ENCODE measurements at regions not wholly inside any gene's neighbourhood (a gene's known extent, or its start where the extent isn't known, plus 50 kb on each side); places are given as distances from the start of the nearest gene placed in this dataset.

- intact Hi-C loops (cut with micrococcal nuclease): no loop called here
- no peaks in the 10 kb centered on the region for H3K4me1 Mint-ChIP-seq (ENCODE audit: low read depth)
- CTCF ChIA-PET: no interaction called here
- no peak overlapping the region for H3K4me3 Mint-ChIP-seq
- no peaks in the 10 kb centered on the region for H3K27me3 Mint-ChIP-seq (ENCODE audit: low read depth)
- no peak overlapping the region for H3K27ac Mint-ChIP-seq
- H3K9me3 Mint-ChIP-seq: no peaks in the 10 kb centered on the region
- DNase-seq: no peak
- H3K36me3 Mint-ChIP-seq (ENCODE audit: low read depth): no peaks in the 10 kb centered on the region
Measured at GRCh38 chr10:132115732-132116131, 50.0 kb downstream of the JAKMIP3 start.

DNA sequence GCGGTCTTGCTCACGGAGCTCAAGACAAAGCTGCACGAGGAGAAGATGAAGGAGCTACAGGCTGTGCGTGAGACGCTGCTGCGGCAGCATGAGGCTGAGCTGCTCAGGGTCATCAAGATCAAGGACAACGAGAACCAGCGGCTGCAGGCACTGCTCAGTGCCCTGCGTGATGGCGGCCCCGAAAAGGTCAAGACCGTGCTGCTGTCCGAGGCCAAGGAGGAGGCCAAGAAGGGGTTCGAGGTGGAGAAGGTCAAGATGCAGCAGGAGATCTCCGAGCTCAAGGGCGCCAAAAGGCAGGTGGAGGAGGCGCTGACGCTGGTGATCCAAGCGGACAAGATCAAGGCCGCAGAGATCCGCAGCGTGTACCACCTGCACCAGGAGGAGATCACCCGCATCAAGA, 51.4 kb downstream of the JAKMIP3 start:
- Mint-ChIP-seq H3K27me3 (ENCODE audit: low read depth) (no peaks in the 10 kb centered on the region), H3K9me3 (no peaks in the 10 kb centered on the region), H3K4me3 (no peak overlapping the region), H3K27ac (no peak overlapping the region), H3K4me1 (ENCODE audit: low read depth) (no peaks in the 10 kb centered on the region), H3K36me3 (ENCODE audit: low read depth) (no peaks in the 10 kb centered on the region)
- CTCF ChIA-PET: no interaction called here
- no peak for DNase-seq
- intact Hi-C loops (cut with micrococcal nuclease): no loop called here

- Mint-ChIP-seq H3K36me3 (ENCODE audit: low read depth) (no peaks in the 10 kb centered on the region), H3K9me3 (no peaks in the 10 kb centered on the region), H3K27me3 (ENCODE audit: low read depth) (no peaks in the 10 kb centered on the region), H3K4me3 (no peak overlapping the region), H3K4me1 (ENCODE audit: low read depth) (no peaks in the 10 kb centered on the region), H3K27ac (no peak overlapping the region)
- intact Hi-C loops (cut with micrococcal nuclease): no loop called here
- CTCF ChIA-PET: no interaction called here
- DNase-seq: no peak
Measured at GRCh38 chr10:132117636-132118190, 52.0 kb downstream of the JAKMIP3 start.

GRCh38 chr10:132118366-132118765, 52.6 kb downstream of the JAKMIP3 start:
- no peaks in the 10 kb centered on the region for H3K36me3 Mint-ChIP-seq (ENCODE audit: low read depth)
- H3K27me3 Mint-ChIP-seq (ENCODE audit: low read depth): no peaks in the 10 kb centered on the region
- no peak overlapping the region for H3K27ac Mint-ChIP-seq
- intact Hi-C loops (cut with micrococcal nuclease): no loop called here
- no peak for DNase-seq
- H3K4me3 Mint-ChIP-seq: no peak overlapping the region
- H3K9me3 Mint-ChIP-seq: no peaks in the 10 kb centered on the region
- H3K4me1 Mint-ChIP-seq (ENCODE audit: low read depth): no peaks in the 10 kb centered on the region
- CTCF ChIA-PET: no interaction called here

DNA sequence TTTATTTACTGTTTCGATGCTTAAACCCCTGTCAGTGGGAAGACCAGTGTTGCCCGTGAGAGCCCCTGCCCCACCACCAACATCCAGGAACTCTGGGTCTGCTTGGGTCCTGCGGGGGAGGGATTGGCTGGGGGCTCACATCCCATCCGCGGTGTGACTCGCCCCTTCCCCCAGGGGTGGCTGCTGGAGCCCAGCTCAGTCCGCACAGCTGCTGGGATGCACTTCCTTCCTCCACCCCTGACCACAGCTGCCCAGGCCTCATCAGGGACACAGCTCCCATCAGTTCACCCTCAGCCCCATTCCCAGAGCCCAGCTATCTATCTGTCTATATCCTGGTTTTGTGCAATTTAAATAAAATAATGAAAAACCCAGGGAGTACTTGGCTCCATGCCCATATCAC, 54.5 kb downstream of the JAKMIP3 start:
- CTCF ChIA-PET: interaction anchor here (1.3 kb wide), 1 partner anchor 23 kb away, joined by 3 read pairs; no protein-coding TSS in a partner anchor
- Mint-ChIP-seq H3K4me1 (ENCODE audit: low read depth) (no peaks in the 10 kb centered on the region), H3K4me3 (no peak overlapping the region), H3K27ac (no peak overlapping the region), H3K27me3 (ENCODE audit: low read depth) (no peaks in the 10 kb centered on the region), H3K9me3 (no peaks in the 10 kb centered on the region), H3K36me3 (ENCODE audit: low read depth) (no peaks in the 10 kb centered on the region)
- intact Hi-C loops (cut with micrococcal nuclease): no loop called here
- no peak for DNase-seq

DNA sequence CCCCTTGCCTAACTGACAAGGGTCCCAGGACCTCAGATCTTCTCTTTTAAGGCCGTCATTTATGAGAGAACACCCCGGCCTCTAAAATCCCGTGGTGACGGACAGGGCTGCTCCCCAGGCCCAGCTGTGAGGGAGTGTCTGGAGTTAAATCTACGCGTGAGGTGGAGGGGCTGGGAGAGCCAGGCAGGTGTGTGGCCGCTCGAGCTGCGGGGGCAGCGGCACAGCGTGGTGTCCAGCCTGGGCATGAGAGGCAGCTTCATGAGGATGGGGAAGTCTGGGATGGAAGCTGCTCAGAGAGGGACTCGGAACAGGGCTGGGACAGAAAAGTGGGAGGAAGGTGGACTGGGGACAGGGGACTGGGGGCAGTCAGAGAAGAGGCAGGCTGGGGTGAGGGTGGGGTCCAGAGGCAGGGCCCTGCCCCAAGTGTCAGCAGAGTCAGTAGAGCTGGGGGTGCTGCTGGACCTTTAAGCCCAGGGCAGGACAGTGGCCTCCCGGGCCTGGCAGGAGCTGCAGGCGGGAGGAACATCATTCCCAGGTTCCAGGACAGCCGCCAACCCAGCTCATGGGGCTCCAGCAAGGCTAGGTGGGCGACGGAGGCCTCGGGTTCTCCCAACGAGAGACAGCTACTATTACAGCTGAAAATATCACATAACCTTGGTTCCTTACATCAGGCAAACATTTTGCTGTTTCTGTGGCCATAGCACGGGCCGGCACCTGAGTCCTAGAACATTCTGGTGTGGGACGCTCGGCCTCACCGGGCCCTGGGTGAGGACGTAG, 55.2 kb downstream of the JAKMIP3 start:
- intact Hi-C loops (cut with micrococcal nuclease): no loop called here
- Mint-ChIP-seq H3K27ac (no peak overlapping the region), H3K9me3 (no peaks in the 10 kb centered on the region), H3K4me1 (ENCODE audit: low read depth) (no peaks in the 10 kb centered on the region), H3K4me3 (no peak overlapping the region), H3K27me3 (ENCODE audit: low read depth) (no peaks in the 10 kb centered on the region), H3K36me3 (ENCODE audit: low read depth) (no peaks in the 10 kb centered on the region)
- no peak for DNase-seq
- CTCF ChIA-PET: interaction anchor here (1.1 to 1.3 kb wide), 2 partner anchors 22 kb away, joined by 3 read pairs; no protein-coding TSS in a partner anchor

- CTCF ChIA-PET: interaction anchor here (1.1 kb wide), 1 partner anchor 21 kb away, joined by 3 read pairs; no protein-coding TSS in a partner anchor
- no peaks in the 10 kb centered on the region for H3K36me3 Mint-ChIP-seq (ENCODE audit: low read depth)
- no peak overlapping the region for H3K27ac Mint-ChIP-seq
- H3K9me3 Mint-ChIP-seq: no peaks in the 10 kb centered on the region
- H3K4me3 Mint-ChIP-seq: no peak overlapping the region
- H3K4me1 Mint-ChIP-seq (ENCODE audit: low read depth): no peaks in the 10 kb centered on the region
- intact Hi-C loops (cut with micrococcal nuclease): no loop called here
- H3K27me3 Mint-ChIP-seq (ENCODE audit: low read depth): no peaks in the 10 kb centered on the region
- no peak for DNase-seq
Measured at GRCh38 chr10:132121511-132121830, 55.7 kb downstream of the JAKMIP3 start.

GRCh38 chr10:132122097-132122861, 56.5 kb downstream of the JAKMIP3 start:
- CTCF ChIA-PET: no interaction called here
- Mint-ChIP-seq H3K27me3 (ENCODE audit: low read depth) (no peaks in the 10 kb centered on the region), H3K36me3 (ENCODE audit: low read depth) (no peaks in the 10 kb centered on the region), H3K4me1 (ENCODE audit: low read depth) (no peaks in the 10 kb centered on the region), H3K27ac (no peak overlapping the region), H3K9me3 (no peaks in the 10 kb centered on the region), H3K4me3 (no peak overlapping the region)
- intact Hi-C loops (cut with micrococcal nuclease): no loop called here
- DNase-seq: no peak

- intact Hi-C loops (cut with micrococcal nuclease): no loop called here
- no peak overlapping the region for H3K4me3 Mint-ChIP-seq
- no peaks in the 10 kb centered on the region for H3K4me1 Mint-ChIP-seq (ENCODE audit: low read depth)
- CTCF ChIA-PET: no interaction called here
- DNase-seq: no peak
- H3K36me3 Mint-ChIP-seq (ENCODE audit: low read depth): no peaks in the 10 kb centered on the region
- no peaks in the 10 kb centered on the region for H3K9me3 Mint-ChIP-seq
- no peaks in the 10 kb centered on the region for H3K27me3 Mint-ChIP-seq (ENCODE audit: low read depth)
- no peak overlapping the region for H3K27ac Mint-ChIP-seq
Measured at GRCh38 chr10:132122939-132123445, 57.2 kb downstream of the JAKMIP3 start.

DNA sequence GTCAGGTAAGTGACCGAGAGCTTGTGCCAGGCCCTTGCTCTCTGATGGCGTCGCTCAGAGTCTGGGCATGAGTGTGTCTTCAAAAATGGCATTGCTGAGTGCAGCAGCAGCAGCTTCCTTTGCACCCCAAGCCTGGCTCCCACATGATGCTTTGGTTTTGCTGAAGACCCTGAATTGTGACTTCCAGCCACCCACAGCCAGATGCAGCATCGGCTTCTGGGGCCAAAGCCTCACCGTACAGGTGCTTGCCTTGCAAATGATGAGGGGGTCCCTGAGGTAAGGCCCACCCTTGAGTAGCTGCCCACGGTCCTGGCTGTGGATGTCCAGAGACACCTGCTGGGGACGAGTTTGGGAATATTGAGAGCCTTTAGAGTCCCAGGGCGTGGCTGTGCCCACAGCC, 57.9 kb downstream of the JAKMIP3 start:
- Mint-ChIP-seq H3K27ac (no peak overlapping the region), H3K4me1 (ENCODE audit: low read depth) (no peaks in the 10 kb centered on the region), H3K9me3 (no peaks in the 10 kb centered on the region), H3K27me3 (ENCODE audit: low read depth) (no peaks in the 10 kb centered on the region), H3K36me3 (ENCODE audit: low read depth) (no peaks in the 10 kb centered on the region), H3K4me3 (no peak overlapping the region)
- CTCF ChIA-PET: no interaction called here
- intact Hi-C loops (cut with micrococcal nuclease): no loop called here
- DNase-seq: no peak

GRCh38 chr10:132124201-132124920, 58.6 kb downstream of the JAKMIP3 start:
- Mint-ChIP-seq H3K4me3 (no peak overlapping the region), H3K9me3 (peaks cover 3% of the 10 kb centered on the region), H3K27me3 (ENCODE audit: low read depth) (no peaks in the 10 kb centered on the region), H3K27ac (no peak overlapping the region), H3K36me3 (ENCODE audit: low read depth) (no peaks in the 10 kb centered on the region), H3K4me1 (ENCODE audit: low read depth) (no peaks in the 10 kb centered on the region)
- CTCF ChIA-PET: no interaction called here
- intact Hi-C loops (cut with micrococcal nuclease): no loop called here
- DNase-seq: no peak

DNA sequence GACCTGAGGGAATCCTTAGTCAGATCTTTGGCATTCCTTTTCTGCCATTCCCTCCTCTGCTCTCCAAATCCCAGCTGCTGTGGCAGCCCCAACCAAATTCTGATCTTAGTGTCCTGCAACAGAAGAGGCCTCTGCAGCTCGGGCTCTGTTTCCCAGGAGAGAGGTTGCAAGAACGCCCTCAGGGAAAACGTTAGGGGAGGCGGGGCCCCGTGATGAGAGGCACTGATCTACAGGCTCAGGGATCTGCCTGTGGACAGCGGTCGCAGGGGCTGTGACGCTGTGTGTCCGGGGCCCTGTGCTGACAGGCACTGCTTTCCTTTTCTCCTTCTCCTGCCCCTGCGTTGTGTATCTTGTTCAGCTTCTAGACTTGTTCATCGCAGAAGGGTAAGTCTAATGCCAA, 57.3 kb upstream of the DPYSL4 start:
- peaks cover 2% of the 10 kb centered on the region for H3K4me1 Mint-ChIP-seq (ENCODE audit: low read depth)
- DNase-seq: no peak
- no peak overlapping the region for H3K27ac Mint-ChIP-seq
- CTCF ChIA-PET: no interaction called here
- no peak overlapping the region for H3K4me3 Mint-ChIP-seq
- no peaks in the 10 kb centered on the region for H3K36me3 Mint-ChIP-seq (ENCODE audit: low read depth)
- intact Hi-C loops (cut with micrococcal nuclease): no loop called here
- H3K9me3 Mint-ChIP-seq: peaks cover 3% of the 10 kb centered on the region
- peaks cover 8% of the 10 kb centered on the region for H3K27me3 Mint-ChIP-seq (ENCODE audit: low read depth)

Data from activated naive CD4-positive, alpha-beta T cell treated with anti-CD3 and anti-CD28 coated beads for 36 hours (primary cell).